Endothelial cell of umbilical vein (primary cell): ENCODE measurements at regions not wholly inside any gene's neighbourhood (a gene's known extent, or its start where the extent isn't known, plus 50 kb on each side); places are given as distances from the start of the nearest gene placed in this dataset.

Experiments used
- BruUV-seq: library from RNA; stranded (reverse); fragments of 400-500 nt; replicated peaks from 2 replicates; lab custom pipeline; 2021; lab: Mats Ljungman, UMichigan
- CTCF ChIA-PET: fragments of 300-600, 350-600 bp; sonication (Branson Sonifier 250); formaldehyde crosslinking; loops from one replicate; lab custom pipeline; 2021; ENCODE audit warnings: antibody characterized with exemption, inconsistent platforms; lab: Charles Lee
- POLR2A ChIA-PET: fragments of 300-600, 350-600 bp; sonication (Branson Sonifier 250); formaldehyde crosslinking; loops from one replicate; lab custom pipeline; 2021; ENCODE audit warnings: antibody characterized with exemption, inconsistent platforms; lab: Charles Lee
- DNase-seq: peaks from one replicate; pipeline ENCODE4 v3.0.0-alpha.2; 2011; ENCODE audit warnings: low read depth, low spot score
- FAIRE-seq: peaks from 2 replicates; lab custom pipeline; 2011; peaks lifted over from hg19 to GRCh38; lab: Jason Lieb, UNC
- H2AFZ ChIP-seq: 2 replicates; pipeline ENCODE4 v1.6.0; 2012; ENCODE audit warnings: low read depth, low read length, control low read depth, inconsistent platforms
- H3K27ac ChIP-seq: 2 replicates; pipeline ENCODE4 v1.5.1; 2011; ENCODE audit warnings: low read depth, mild to moderate bottlenecking, control low read depth, low read length, moderate library complexity; ENCODE audit not compliant: insufficient read depth
- H3K27me3 ChIP-seq, 2 experiments: 2 replicates each; pipeline versions ENCODE4 v1.6.0 to v1.6.1; 2011; ENCODE audit warnings: low read length in 2 of 2, mixed read lengths in 1 of 2; ENCODE audit not compliant: control insufficient read depth in 2 of 2, insufficient read depth in 2 of 2
- H3K36me3 ChIP-seq, 2 experiments: 2 replicates in 1 of 2; 3 replicates in 1 of 2; pipeline ENCODE4 v1.5.1; 2011; ENCODE audit warnings: low read length in 2 of 2, mild to moderate bottlenecking in 1 of 2, moderate library complexity in 1 of 2; ENCODE audit not compliant: control insufficient read depth in 2 of 2, insufficient read depth in 2 of 2; ENCODE audit errors: extremely low read depth in 1 of 2
- H3K4me1 ChIP-seq: 3 replicates; pipeline ENCODE4 v1.5.1; 2011; ENCODE audit warnings: mild to moderate bottlenecking, low read length; ENCODE audit not compliant: control insufficient read depth, insufficient read depth; ENCODE audit errors: extremely low read depth
- H3K4me2 ChIP-seq: 2 replicates; pipeline ENCODE4 v1.6.1; 2011; ENCODE audit warnings: low read length, control low read depth, mixed read lengths; ENCODE audit not compliant: insufficient read depth
- H3K4me3 ChIP-seq, 3 experiments: fragments of 200-600 bp in 1 of 3; sonication (generic), shearing (Covaris generic) in 1 of 3; replicated peaks in 1 of 3; 2 replicates each; pipeline ENCODE4 v1.5.1; 2011 to 2016; ENCODE audit warnings: control low read depth in 3 of 3, low read length in 3 of 3, mild to moderate bottlenecking in 2 of 3, inconsistent platforms in 1 of 3, low read depth in 1 of 3, moderate library complexity in 1 of 3; ENCODE audit not compliant: insufficient read depth in 1 of 3
- H3K79me2 ChIP-seq: 2 replicates; pipeline ENCODE4 v1.6.0; 2012; ENCODE audit warnings: low read length, inconsistent platforms; ENCODE audit not compliant: control insufficient read depth, insufficient read depth
- H3K9ac ChIP-seq: replicated peaks from 2 replicates; pipeline ENCODE3; 2011; ENCODE audit warnings: low read length, control low read depth; ENCODE audit not compliant: insufficient read depth; ENCODE audit errors: extremely low read depth
- H3K9me1 ChIP-seq: replicated peaks from 3 replicates; pipeline ENCODE4 v1.6.0; 2011; ENCODE audit warnings: mild to moderate bottlenecking, low read length; ENCODE audit not compliant: control insufficient read depth, insufficient read depth; ENCODE audit errors: extremely low read depth
- H3K9me3 ChIP-seq: replicated peaks from 2 replicates; pipeline ENCODE4 v1.5.1; 2012; ENCODE audit warnings: low read length, inconsistent platforms; ENCODE audit not compliant: control insufficient read depth, insufficient read depth
- H4K20me1 ChIP-seq: replicated peaks from 2 replicates; pipeline ENCODE3; 2011; ENCODE audit warnings: mild to moderate bottlenecking, low read length; ENCODE audit not compliant: control insufficient read depth, insufficient read depth; ENCODE audit errors: extremely low read depth
- CTCF ChIP-seq, 2 donors: IDR thresholded peaks; 1 replicate in 1 of 2; 2 replicates in 1 of 2; pipeline ENCODE4 v1.5.1; 2011; ENCODE audit warnings: low read length in 2 of 2, mild to moderate bottlenecking in 2 of 2, moderate library complexity in 2 of 2, control low read depth in 1 of 2, inconsistent platforms in 1 of 2, low read depth in 1 of 2; ENCODE audit not compliant: insufficient read depth in 1 of 2; ENCODE audit errors: extremely low read depth in 1 of 2
- EZH2 ChIP-seq: IDR thresholded peaks from 2 replicates; pipeline ENCODE4 v1.6.1; 2012; ENCODE audit warnings: borderline replicate concordance, low read depth, mild to moderate bottlenecking, moderate library complexity, low read length, inconsistent platforms; ENCODE audit not compliant: severe bottlenecking
- FOS ChIP-seq: IDR thresholded peaks from 2 replicates; pipeline ENCODE4 v1.6.1; 2011; ENCODE audit warnings: mild to moderate bottlenecking, low read length, moderate library complexity, borderline replicate concordance; ENCODE audit not compliant: insufficient read depth
- GATA2 ChIP-seq: IDR thresholded peaks from 2 replicates; pipeline ENCODE4 v1.7.0; 2011; ENCODE audit warnings: low read depth, mild to moderate bottlenecking, moderate library complexity, mixed read lengths, low read length; ENCODE audit not compliant: insufficient read length, insufficient read depth
- JUN ChIP-seq: IDR thresholded peaks from 2 replicates; pipeline ENCODE4 v1.6.1; 2011; ENCODE audit warnings: borderline replicate concordance, low read depth; ENCODE audit not compliant: insufficient read length, insufficient read depth
- POLR2A ChIP-seq: IDR thresholded peaks from 2 replicates; pipeline ENCODE4 v1.6.1; 2012; ENCODE audit warnings: low read depth, mild to moderate bottlenecking, control low read depth, low read length
- POLR2AphosphoS5 ChIP-seq: IDR thresholded peaks from 2 replicates; pipeline ENCODE4 v1.6.1; 2012; ENCODE audit warnings: low read depth, mild to moderate bottlenecking, control low read depth, low read length, moderate library complexity; ENCODE audit not compliant: insufficient read depth
- dilution Hi-C: fragments of 300-500 bp; cut with MboI; formaldehyde crosslinking; loops from one replicate; pipeline ENCODE4 v1.15.0; 2019; ENCODE audit warnings: low sequenced_read_pairs; ENCODE audit not compliant: extremely low pct_ligation_motif_present
- intact Hi-C: fragments of 100-400 bp; cut with micrococcal nuclease; formaldehyde crosslinking; loops from one replicate; pipeline ENCODE4 v1.10.0; 2022

GRCh38 chr7:97407106-97407505, 289.6 kb downstream of the SDHAF3 start:
- TF ChIP-seq POLR2AphosphoS5, result no peak
- TF ChIP-seq JUN, result no peak
- TF ChIP-seq FOS, result no peak
- TF ChIP-seq EZH2, result no peak
- no peak for TF ChIP-seq POLR2A
- no peak for TF ChIP-seq CTCF (IDR thresholded peaks at IDR 0.05; ENCODE audit: extremely low read depth in 1 of 2, insufficient read depth in 1 of 2, low read depth in 1 of 2, low read length in 2 of 2)
- TF ChIP-seq GATA2, result no peak
- Histone ChIP-seq H3K27ac (no peak overlapping the region), H3K9ac (no peak overlapping the region), H3K27me3 (no peaks in the 10 kb centered on the region), H3K36me3 (no peaks in the 10 kb centered on the region), H4K20me1 (no peaks in the 10 kb centered on the region), H3K4me3 (no peak overlapping the region), H3K4me1 (no peaks in the 10 kb centered on the region), H2AFZ (no peak overlapping the region), H3K79me2 (no peaks in the 10 kb centered on the region), H3K4me2 (no peak overlapping the region), H3K9me3 (peaks cover 2% of the 10 kb centered on the region), H3K9me1 (no peaks in the 10 kb centered on the region)
- CTCF ChIA-PET, result no interaction called here
- BruUV-seq, result no TSS peak
- DNase-seq (no peak), FAIRE-seq (no peak)
- dilution Hi-C loops (no loop called here), intact Hi-C loops (no loop called here)
- POLR2A ChIA-PET, result no interaction called here
